LoVo (cell line): ENCODE measurements at regions not wholly inside any gene's neighbourhood (a gene's known extent, or its start where the extent isn't known, plus 50 kb on each side); places are given as distances from the start of the nearest gene placed in this dataset.

Experiments used
- DNase-seq: peaks from one replicate; pipeline ENCODE4 v3.0.0-alpha.2; 2016; ENCODE audit warnings: low spot score

DNA sequence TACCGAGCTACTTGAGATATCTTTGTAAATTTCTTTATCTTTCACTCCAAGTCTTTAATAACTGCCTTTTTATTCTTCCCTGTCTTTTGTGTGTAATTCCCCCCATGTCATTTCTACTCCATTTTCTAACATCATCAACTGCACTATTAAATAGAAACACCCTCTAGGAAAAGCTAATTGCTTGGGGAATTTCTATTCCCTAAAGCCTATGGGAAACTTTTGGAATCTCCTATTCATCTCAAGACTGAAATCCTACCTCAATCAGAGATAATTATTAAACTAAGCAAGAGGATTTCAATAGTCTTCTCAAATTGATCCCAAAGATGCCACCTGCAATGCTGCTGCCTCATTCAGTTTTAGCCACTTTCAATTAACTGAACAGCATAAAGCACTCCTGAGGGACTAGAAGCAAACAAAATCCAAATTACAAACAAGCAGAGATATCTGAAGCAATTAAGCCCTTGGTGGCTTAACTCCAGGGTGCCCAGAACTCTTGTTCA is 598.7 kb downstream of the IGSF11 start:
- DNase-seq, result no peak

DNA sequence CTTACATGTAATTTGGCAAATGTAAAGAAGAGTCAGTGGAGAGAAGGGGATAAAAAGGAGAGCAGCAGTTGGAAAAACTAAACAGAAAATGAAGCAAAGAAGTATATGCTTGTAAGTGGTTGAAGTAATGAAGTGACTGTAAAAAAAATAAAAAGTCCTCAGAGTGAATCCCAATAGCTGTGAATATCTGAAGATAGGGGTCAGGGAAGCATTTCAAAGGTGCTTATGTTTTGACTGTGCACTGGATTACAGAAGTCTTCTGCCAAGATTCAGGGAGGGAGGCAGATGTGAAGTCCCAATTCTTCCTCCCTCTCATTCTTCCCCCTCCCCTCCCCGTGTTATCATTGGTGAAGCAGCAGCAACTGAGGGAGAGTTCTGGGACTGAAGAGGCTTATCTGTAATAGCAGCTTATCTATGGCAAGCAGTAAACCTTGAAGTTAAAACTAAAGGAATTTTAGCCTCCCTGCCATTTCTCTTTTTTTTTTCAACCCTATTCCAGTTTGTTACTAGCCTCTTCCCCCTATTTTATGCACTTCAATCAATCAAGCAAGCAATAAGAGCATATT is 597.9 kb downstream of the IGSF11 start:
- DNase-seq, result no peak

DNA sequence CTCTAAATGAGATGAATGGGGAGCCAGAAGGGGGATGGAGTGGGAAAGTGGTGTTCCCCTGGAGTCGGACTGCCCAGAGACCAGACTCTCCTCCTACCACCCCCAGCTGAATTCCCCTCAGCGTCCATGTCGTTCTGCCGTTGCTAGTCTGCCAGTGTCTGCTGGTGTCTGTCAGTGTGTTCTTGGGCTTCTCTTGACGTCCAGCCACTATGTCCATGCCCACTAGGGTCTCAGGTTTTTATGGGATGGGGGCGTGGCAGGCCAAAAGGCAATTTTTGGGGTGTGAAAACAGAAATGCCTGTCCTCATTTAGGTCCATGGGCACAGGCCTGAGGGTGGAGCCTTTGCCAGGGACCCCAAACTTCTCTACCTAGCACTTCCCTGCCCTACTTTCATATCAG is 589.6 kb downstream of the IGSF11 start:
- DNase-seq, result no peak

DNA sequence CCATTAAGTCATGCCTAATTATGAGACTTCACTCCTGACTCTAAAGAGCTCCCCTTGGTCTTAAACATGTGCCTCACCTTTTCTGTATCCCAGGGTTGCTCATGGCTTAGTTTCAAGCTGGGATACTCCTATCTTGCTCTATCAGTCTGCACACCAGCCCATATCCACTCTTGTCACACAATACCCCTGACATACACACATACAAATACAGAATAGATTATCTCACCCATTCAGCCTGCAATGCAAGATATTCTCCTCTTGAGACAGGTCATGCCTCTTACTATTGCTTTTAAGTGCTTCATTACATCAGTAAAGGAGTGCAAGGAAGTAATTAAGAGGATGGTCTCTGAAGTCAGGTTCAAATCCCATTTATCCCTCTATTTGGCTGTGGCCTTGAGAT is 587.3 kb downstream of the IGSF11 start:
- DNase-seq, result no peak

DNA sequence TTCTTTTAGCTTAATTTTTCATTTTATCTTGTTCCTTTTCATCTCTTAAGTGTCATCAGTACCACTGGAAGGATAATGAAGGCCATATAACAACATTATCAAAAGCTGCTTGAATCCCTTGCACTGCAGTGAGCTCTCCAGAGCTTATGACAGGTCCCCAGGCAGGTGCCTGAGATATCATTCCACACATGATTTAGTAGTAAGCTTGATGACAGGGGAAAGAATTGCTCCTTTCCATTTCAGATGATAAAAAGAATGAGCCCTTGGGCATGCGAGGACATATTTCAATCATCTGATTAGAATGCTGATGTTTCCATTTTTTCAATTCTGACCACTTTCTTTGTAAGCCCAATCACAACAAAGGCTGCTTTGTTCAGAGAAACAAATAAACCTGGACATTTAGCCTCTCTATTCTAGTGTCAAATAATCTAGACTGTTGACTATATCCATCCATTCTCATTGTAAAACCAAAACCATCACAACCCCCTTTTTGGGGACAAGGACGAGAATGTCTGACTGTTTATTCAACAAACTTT is 567.8 kb downstream of the IGSF11 start:
- no peak for DNase-seq

DNA sequence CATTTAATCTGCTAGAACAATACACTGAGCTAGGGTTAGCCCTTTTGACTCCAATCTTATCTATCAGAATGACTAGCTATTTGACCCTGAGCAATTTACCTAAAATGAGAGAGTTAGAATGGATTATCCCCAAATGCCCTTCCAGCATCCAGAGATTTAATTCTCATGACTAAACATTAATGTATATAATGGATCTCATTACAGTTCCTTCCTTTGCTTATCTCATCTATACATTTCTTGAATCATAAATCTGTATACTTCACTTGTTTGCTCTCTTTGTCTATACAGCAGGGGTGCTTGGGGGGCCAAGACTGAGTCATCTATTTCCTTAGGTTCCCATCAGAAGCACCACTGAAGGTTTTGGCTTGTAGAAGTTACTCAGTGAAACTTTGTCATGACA is 565.8 kb downstream of the IGSF11 start:
- DNase-seq, result no peak

DNA sequence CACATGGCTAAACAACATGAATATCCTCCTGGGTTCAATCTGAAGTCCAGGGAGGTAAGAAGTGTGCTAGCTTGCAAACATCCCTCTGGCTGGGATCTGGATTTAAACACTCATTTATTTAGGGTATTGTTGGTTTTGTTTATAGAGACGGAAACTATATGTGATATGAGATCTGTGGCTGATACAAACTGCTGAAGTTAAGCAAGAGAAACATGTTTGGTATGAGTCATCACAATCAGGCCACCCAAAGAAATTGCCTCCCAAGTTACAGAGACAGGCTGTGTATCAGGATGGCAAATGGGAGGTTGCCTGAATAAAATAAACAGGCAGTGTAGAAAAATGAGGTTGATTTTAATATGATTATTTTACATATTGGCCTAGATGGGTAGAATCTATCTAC is 562.1 kb downstream of the IGSF11 start:
- DNase-seq, result no peak

DNA sequence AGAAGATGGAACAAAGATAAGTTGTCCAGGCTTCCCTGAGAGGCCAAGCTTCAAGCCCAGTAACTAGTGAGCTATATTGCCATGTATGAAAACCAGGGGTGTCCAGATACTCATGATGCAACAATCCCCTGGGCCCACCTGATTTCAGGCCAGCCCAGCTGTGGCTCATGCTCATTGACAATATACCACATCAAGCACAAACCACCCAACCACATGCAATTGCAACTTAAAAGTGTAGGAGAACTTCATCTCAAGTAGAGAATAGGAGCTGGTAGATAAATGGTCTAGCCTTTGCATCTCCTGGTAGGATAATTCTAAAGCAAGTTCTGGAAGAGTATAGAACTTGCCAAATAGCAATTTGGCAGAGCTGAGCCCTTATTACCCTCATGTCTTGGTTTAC is 561.3 kb downstream of the IGSF11 start:
- DNase-seq, result no peak

DNA sequence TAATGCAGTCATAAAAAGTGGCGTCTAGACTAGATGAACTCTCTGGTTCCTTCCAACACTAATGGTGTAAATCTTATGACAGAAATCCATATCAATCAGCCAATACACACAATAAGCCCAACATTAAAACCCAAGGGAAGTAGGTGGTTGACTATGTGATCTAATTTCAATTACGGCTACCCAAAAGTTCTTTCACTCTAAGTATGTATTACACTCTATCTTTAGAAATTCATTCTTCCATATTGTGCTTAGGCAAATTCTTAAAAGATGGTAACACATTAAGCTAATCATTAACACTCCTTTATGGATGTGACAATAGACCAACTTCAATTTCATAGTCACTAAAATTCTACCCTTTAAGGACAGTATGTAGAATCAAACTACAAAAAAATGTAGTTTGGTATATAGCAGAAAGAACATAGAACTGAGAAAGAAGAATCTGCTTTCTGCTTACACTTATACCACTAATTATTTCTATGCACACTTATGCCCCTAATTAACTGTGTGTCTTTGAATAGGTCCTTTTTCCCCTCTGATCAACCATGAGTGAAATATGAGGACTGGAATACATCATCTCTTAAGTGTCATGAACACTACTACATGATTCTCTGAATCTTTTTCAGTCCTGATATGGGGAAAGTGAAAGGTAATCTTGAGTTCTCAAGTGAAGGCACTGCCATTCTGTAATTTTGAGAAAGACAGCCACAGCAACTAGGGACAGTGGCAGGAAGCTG is 557.6 kb downstream of the IGSF11 start:
- no peak for DNase-seq

DNA sequence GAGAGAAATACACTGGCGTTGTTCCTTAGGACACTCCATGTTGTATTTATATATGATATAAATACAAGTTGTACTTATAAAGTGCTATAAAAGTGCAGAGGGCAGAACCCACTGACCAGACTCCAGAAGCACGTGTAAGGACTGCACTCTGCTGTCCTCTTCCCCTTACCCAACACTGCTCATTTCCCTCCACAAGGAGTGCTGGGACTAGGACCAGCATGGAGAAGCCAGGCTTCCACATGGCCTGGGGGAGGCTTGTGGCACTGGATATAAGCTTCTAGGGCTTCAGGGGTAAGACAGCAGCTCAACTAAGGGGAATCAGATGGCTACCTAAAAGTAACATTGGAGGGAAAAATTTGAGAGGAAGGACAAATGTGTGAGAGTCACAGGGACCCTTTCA is 556.9 kb downstream of the IGSF11 start:
- no peak for DNase-seq

DNA sequence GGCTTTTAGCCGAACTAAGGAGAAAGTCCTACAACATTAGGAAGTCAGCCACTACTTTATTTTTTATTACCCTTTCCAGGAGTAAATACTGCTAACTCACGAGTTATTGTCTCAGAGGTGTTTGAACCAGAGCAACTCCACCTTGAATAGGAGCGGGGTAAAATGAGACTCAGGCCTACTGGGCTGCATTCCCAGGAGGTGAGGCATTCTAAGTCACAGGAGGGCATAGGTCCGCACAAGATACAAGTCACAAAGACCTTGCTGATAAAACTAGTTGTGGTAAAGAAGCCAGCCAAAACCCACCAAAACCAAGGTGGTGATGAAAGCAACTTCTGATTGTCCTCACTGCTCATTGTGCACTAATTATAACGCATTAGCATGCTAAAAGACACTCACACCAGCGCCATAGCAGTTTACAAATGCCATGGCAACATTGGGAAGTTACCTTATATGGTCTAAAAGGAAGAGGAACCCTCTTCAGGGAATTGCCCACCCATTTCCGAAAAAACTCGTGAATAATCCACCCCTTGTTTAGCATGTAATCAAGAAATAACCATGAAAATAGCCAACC is 555.9 kb downstream of the IGSF11 start:
- DNase-seq, result no peak

DNA sequence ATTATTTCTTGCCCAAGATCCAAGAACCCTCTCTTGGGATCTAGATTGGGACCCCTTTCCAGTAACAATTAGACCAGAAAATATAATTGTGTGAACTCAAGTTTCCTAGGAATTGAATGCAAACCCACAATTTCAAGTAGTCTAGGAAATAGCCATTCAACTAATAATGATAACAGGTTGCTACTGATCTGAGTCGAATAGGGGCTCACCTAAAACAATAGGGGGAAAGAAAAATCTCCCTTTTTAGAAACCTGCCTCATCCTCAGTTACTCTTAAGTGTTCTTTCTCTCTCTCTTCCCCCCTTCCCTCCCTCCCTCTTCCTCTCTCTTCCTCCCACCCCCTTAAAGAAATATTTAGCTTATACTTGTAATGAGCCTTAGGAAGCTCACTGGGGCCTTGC is 555.3 kb downstream of the IGSF11 start:
- no peak for DNase-seq

DNA sequence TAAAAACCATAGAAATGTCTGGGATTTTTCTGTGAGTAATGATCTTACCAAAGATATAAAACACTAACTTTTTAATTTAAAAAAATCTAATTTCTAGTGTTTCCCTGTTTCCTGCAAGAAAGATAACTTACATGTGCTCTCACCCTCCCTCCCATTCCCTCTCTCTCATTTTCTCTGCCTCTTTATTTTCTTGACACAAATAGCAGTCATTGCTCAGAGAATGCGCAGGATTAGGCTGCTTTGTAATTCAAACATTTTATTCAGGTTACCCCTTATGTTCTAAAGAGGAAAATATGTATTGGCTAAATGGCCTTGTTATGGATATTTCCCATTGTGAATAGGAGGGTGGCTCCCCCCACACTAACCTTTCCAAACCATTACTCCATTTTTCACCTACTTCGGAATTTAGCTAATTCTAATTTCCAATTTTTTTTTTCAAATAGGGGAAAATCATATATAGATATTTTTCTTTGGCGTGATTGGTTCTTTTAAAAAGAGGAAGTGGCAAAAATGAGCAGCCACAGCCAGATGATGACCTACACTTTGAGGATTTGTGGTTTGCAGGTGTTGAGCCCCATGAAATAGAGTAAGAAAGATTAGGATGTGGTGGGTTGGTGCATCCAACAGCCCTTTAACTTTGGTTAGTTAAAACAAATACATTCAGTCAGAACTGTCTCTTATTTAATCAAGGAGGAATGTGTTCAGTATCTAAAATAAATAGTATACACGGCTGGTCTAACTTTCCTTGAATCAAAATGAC is 554.4 kb downstream of the IGSF11 start:
- DNase-seq, result no peak

DNA sequence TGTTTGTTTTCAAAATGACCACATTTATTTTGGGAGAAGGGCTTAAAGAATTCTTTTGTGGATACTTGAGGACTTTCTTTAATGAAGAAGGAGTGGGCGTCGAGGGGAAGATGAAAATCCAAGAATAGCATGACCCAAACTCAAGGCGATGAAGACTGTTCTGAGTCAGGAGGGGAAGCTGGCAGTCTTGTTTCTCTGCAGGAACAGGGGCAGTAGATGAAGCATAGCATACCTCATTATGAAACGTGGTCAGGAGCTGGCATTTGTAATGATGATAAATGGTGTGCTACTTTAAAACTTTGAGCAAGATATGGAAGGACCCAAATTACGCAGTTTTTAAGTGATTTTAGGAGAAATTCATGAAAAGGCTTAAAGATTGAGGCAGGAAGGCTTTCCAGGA is 549.0 kb downstream of the IGSF11 start:
- no peak for DNase-seq

DNA sequence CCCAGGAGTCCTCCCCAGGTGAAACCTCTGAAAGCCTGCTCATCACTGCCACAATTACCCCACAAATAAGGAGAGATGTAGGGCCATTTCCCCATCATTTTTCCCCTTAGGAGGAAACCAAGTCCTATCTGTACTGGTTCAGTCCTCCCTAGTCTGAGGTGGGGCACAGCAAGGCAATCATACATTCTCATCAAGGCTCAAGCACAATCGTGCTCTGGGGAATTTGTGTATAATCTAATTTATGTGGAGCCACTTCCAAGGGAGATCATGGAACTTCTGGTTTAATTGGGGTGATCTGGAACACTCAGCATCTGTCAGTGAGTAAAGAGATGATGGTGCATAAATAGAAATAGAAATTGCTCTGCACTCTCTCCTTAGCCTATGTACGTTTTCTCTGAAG is 546.9 kb downstream of the IGSF11 start:
- DNase-seq, result no peak

DNA sequence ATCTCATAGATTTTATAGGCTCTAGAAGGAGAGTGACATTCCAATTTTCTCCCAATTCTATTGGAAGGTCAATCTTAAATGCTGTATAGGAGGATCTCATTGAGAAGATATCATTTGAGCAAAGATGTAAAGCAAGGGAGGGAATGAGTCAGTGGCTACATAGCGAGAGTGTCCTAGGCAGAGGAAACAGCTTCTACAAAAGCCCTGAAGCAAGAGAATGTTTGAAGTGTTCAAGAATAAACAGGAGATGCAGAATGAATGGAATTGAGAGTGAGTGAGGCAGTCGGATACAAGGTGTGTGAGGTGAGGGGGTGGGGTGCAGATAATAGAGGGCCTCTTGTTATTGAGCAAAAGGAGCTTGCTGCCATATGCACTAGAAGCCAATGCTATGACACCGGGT is 545.9 kb downstream of the IGSF11 start:
- no peak for DNase-seq

DNA sequence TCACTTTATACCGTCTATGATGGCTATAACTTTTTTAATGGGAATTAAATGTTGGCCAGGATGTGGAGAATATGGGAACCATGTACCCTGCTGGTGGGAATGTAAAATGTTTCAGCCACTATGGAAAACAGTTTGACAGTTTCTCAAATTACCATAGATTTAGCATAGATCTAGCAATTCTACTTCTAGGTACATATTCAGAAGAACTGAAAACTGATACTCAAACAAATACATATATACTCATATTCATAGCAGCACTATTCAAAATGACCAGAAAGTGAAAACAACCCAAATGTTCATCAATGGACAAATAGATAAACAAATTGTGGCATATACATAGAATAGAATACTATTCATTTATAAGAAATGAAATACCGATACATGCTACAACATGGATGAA is 539.4 kb downstream of the IGSF11 start:
- DNase-seq, result no peak

DNA sequence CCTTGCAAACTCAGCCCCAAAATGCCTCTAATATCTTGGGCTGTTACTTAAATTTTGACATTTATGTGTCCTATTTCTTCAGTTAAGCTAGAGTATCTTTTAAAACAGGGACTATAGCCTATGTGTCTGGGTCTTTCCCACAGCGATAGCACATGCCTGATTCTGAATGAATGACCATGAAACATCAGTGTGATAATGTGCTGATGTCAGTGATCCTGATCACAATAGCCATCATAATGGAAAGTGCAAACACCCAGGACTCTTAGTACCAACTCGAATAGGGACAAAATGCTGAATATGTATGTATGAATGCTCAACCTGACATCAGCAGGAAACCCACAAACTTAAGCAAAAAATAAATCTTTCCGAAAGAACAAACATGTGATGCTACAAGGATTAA is 537.4 kb downstream of the IGSF11 start:
- DNase-seq, result no peak

DNA sequence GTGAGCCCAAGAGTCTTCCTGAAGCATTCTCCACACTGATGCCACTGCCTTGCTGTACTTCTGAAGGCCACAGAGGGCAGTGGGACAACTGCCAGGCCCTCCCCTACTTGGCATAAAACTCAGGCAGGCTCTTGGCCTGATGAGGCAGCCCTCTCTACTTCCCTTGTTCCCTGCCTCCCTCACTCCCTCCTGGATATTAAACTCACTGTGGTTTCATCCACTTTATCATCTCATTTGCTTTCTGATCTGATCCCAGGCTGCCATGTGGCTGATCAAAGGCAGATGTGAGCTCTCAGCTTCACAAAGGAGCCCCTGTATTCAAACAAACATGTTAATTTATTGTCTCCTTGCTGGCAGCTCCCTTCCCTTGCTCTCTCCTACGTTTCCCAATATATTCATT is 533.5 kb downstream of the IGSF11 start:
- no peak for DNase-seq

DNA sequence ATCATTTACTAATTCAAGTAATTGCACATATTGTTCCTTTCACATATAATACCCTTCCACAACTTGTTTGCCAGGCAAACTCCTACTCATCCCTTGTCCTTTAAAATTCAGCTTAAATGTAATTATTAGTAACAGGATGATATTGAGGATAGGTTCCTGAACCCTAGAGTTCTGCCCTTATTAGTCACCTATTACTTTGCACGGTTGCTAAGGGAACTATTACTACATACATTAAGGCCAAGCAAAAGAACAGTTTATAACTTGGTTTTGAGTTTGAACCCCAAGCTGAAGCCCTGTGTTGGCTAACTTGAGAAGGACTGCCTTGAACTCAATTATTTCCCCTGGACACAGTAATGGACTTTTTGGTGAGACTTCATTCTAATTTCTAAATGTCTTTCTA is 529.7 kb downstream of the IGSF11 start:
- DNase-seq, result no peak

DNA sequence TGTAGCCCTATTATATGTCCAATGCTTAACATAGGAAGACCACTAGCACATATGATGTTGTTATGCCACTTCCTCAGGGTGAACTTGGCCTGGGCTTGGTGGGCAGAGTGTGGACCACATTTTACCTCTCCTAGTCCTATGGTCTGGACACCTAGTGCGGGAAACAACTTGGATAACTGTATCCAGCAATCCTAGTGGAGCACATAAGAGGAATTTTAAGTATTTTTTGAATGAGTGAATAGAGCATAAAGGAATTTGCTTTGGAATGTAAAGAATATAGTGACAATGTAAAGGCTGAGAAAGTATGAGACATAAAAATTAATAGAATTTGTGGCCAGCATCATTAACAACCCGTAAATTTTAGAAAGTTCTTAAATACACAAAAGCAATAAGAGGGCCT is 528.9 kb downstream of the IGSF11 start:
- no peak for DNase-seq

DNA sequence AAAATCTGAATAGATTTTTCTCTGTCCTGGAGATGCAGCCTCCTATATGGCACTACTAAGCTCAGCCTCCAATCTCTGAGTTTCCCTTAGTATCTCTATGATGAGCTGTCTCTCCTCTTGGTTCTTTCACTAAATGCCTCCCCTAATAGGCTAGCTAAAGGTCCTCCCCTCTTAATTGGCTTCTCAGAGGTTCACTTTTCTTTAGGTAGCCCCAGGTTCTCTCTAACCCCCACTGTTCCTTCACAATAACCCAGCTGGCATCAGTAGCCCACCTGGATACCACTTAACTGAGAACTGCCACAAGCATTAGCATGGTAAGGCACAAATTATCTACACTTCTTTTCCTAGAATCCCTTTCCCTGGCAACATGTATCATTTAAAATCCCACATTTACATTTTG is 523.2 kb downstream of the IGSF11 start:
- no peak for DNase-seq

DNA sequence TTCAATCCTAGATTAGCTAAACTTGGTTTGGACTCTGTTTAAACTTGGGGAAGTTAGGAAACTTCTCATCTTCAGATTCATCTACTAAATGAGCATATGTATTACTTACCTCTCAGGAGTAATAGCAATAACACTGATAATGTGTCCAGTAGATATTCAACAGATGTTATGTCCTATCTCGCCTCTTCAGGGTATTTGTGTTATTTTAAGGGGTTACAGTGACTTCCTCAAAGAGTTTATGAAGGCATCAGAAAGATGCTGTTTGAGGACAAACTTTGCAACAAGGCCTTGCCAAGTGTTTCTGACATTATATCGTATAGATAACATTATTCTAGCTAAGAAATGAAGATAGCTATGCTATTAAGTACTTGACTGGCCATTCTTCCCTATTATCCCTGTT is 522.3 kb downstream of the IGSF11 start:
- no peak for DNase-seq
